AG09309 (cell line): ENCODE measurements at regions not wholly inside any gene's neighbourhood (a gene's known extent, or its start where the extent isn't known, plus 50 kb on each side); places are given as distances from the start of the nearest gene placed in this dataset.

Experiments used
- DNase-seq: peaks from one replicate; pipeline ENCODE4 v3.0.0-alpha.2; 2010; ENCODE audit warnings: low read depth
- H3K4me3 ChIP-seq: 2 replicates; pipeline ENCODE4 v1.5.1; 2011; ENCODE audit warnings: mild to moderate bottlenecking, low read depth, low read length, moderate library complexity; ENCODE audit not compliant: control insufficient read depth
- TF ChIP-seq, protein P1 (sequence below): IDR thresholded peaks from 2 replicates; pipeline ENCODE4 v1.5.1; 2011; ENCODE audit warnings: mild to moderate bottlenecking, low read depth, low read length, inconsistent platforms; ENCODE audit not compliant: insufficient read depth, control insufficient read depth; ENCODE audit errors: missing control alignments

DNA sequence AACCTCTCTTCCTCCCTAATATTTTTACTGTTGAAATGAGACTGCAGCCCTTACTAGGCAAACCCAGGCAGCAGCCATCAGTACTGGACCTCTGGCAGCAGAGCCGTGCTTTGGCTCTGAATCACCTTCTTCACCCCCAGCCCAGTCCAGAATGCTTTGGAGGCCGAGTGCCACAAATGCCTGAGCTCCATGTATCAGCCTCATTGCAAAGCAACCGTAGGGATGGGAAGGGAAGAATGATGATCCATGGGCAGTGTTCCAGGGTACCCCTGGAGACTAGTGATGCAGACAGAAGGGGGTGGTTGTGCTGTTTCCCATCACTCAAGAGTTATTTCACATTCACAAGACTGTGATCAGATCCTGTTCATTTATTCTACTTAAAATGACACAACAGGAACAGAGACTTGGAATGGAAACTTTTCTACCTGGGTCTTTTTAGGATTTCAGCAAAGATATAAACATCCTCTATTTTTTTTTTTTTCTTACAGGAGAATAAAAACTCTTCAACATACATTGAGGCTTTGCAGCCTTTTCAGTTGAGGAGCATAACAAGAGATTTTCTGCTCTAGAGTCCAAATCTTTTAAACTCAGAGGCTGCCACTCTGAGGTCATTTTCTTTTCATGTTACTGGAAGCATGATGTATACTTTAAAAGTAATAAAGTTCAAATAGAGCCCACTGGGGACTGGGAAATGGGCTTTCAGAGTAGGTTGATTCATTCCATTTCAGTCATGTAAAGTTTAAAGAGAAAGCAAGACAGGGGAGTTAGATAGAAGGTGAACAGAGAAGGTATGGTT lies 138.3 kb downstream of the KCNJ2 start:
- no peak for DNase-seq
- TF ChIP-seq, protein P1, sequence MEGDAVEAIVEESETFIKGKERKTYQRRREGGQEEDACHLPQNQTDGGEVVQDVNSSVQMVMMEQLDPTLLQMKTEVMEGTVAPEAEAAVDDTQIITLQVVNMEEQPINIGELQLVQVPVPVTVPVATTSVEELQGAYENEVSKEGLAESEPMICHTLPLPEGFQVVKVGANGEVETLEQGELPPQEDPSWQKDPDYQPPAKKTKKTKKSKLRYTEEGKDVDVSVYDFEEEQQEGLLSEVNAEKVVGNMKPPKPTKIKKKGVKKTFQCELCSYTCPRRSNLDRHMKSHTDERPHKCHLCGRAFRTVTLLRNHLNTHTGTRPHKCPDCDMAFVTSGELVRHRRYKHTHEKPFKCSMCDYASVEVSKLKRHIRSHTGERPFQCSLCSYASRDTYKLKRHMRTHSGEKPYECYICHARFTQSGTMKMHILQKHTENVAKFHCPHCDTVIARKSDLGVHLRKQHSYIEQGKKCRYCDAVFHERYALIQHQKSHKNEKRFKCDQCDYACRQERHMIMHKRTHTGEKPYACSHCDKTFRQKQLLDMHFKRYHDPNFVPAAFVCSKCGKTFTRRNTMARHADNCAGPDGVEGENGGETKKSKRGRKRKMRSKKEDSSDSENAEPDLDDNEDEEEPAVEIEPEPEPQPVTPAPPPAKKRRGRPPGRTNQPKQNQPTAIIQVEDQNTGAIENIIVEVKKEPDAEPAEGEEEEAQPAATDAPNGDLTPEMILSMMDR: no peak

GRCh38 chr17:70308618-70309017 lies 139.3 kb downstream of the KCNJ2 start:
- DNase-seq: no peak
- H3K4me3 ChIP-seq: no peak overlapping the region
- TF ChIP-seq, protein P1: no peak

More for the DNA sequence above, 138.3 kb downstream of the KCNJ2 start:
- H3K4me3 ChIP-seq: no peak overlapping the region

DNA sequence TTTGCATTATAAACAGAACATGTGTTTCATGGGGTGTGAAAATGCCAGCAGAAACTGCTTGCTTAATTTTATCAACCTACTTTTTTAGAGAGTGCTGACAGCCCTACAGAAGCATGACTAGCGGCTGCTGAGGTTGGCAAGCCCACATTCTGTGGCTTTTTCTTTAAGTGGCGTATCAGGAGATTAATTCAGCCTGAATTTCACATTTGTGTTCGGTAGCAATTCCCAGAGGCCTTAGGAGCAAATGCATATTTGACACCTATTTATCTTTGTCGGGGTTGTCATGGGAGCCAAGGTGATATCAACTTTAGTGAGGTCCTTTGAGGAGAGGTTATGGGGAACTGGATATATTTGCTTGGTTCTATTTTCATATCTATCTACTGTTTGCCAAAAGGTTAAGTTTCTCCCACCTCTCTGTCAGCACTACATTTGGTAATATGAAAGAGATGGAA lies 140.9 kb downstream of the KCNJ2 start:
- H3K4me3 ChIP-seq: no peak overlapping the region
- no peak for DNase-seq
- TF ChIP-seq, protein P1: no peak

DNA sequence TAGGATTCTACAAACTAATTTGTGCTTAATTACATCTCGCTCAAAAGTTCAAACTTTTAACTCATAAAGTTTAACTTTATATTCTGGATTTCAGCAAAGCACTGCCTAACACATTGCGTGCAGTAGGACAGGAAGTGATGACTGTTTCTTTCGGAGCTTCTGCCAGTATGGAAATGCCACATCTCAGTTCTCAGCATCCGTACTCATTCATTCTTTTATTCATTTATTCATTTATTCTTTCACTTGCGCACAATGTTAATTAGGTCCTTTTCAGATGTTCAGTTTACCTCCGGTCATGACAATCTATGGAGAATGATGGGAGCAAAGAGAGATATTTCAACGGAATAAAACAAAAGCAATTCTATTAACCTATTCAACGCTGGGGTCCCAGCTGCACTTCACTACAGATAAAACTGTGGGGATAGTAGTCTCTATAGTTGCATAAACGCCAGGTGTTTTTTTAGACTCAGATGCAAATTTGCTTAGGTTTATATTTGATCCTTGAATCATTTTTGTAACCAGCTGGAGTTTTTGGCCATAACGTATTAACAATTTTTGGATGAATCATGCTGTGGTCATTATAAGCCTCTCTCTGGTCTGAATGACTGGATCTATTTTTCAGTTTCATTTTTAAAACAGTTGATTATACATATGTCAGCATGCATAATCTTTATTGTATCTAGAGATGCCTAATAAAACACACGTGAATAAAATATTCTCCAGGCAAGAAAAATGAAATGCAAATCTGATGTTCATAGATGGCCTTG lies 143.9 kb downstream of the KCNJ2 start:
- TF ChIP-seq, protein P1: no peak
- no peak overlapping the region for H3K4me3 ChIP-seq
- DNase-seq: peak; percentile 23

GRCh38 chr17:70314096-70314495 lies 144.8 kb downstream of the KCNJ2 start:
- DNase-seq: peak; percentile 25
- TF ChIP-seq, protein P1: no peak
- H3K4me3 ChIP-seq: no peak overlapping the region

GRCh38 chr17:70314506-70314905 lies 145.2 kb downstream of the KCNJ2 start:
- TF ChIP-seq, protein P1: no peak
- no peak overlapping the region for H3K4me3 ChIP-seq
- DNase-seq: no peak
